BLaER1 treated with 17β-estradiol and CSF1 and Interleukin-3, amounts not matched to agents 10 nM and 100 nM (cell line): ENCODE measurements at regions not wholly inside any gene's neighbourhood (a gene's known extent, or its start where the extent isn't known, plus 50 kb on each side); places are given as distances from the start of the nearest gene placed in this dataset.
A peak's percentile ranks its signal among the peaks of the same experiment; 100 is the strongest.
"Not testable (repeated sequence)": the region's sequence is repeated elsewhere in the genome, so short reads cannot be mapped to it uniquely, and the experiment has no call there.

Experiments used
- H3K27ac ChIP-seq, 11 experiments: shearing (Covaris generic); formaldehyde crosslinking; 2 replicates each; pipeline ENCODE4 v1.8.1; 2022
- H3K27me3 ChIP-seq, 11 experiments: shearing (Covaris generic); formaldehyde crosslinking; 2 replicates each; pipeline ENCODE4 v1.8.1; 2022
- H3K36me3 ChIP-seq, 11 experiments: shearing (Covaris generic); formaldehyde crosslinking; 2 replicates each; pipeline ENCODE4 v1.8.1; 2022
- H3K4me1 ChIP-seq, 10 experiments: shearing (Covaris generic); formaldehyde crosslinking; 2 replicates each; pipeline ENCODE4 v1.8.1; 2022
- H3K4me2 ChIP-seq, 11 experiments: shearing (Covaris generic); formaldehyde crosslinking; 2 replicates each; pipeline ENCODE4 v1.8.1; 2022
- H3K4me3 ChIP-seq, 10 experiments: shearing (Covaris generic); formaldehyde crosslinking; 2 replicates each; pipeline ENCODE4 v1.8.1; 2022
- H3K9ac ChIP-seq, 11 experiments: shearing (Covaris generic); formaldehyde crosslinking; 2 replicates each; pipeline ENCODE4 v1.8.1; 2022
- H3K9me3 ChIP-seq, 11 experiments: shearing (Covaris generic); formaldehyde crosslinking; replicated peaks in 1 of 11; 2 replicates each; pipeline ENCODE4 v1.8.1; 2022
- H4K20me1 ChIP-seq, 11 experiments: shearing (Covaris generic); formaldehyde crosslinking; 2 replicates each; pipeline ENCODE4 v1.8.1; 2022
- Cebpa-rat ChIP-seq, 11 experiments: shearing (Covaris generic); IDR thresholded peaks; 2 replicates each; pipeline ENCODE4 v1.8.1; 2022

DNA sequence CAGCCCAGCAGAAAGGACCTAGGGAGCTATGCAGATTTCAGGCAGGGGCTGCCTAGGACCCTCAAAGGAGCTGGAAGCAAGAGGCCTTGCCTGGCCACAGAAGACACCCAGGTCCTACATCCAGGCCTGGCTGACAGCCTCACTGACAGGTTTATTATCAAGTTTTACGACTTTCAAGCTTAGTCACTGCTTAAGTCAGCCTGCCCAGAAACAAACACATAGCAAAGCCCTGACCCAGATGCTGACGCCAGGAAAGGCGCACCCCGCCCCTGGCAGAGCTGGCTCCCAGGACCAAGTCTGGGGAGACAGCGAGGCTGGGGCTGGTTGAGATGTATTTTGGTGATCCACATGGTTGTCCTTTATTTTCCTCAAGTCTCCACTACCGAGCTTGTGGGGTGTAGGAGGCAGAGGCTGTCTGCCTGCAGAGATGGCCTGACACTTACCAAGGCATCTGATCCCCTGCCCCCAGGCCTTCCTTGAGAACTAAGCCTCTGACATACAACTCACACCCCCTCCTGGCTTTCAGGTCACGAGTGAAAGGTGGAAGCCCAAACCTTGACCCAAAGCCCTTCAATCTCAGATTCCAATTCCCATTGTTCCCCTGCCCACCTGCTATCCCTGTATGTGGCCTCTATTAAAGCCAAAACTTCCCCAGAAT is 80.7 kb upstream of the EMX2 start:
- Histone ChIP-seq H3K27me3 (no peaks in the 10 kb centered on the region), H3K4me2 (no peak overlapping the region), H3K27ac (no peak overlapping the region)

DNA sequence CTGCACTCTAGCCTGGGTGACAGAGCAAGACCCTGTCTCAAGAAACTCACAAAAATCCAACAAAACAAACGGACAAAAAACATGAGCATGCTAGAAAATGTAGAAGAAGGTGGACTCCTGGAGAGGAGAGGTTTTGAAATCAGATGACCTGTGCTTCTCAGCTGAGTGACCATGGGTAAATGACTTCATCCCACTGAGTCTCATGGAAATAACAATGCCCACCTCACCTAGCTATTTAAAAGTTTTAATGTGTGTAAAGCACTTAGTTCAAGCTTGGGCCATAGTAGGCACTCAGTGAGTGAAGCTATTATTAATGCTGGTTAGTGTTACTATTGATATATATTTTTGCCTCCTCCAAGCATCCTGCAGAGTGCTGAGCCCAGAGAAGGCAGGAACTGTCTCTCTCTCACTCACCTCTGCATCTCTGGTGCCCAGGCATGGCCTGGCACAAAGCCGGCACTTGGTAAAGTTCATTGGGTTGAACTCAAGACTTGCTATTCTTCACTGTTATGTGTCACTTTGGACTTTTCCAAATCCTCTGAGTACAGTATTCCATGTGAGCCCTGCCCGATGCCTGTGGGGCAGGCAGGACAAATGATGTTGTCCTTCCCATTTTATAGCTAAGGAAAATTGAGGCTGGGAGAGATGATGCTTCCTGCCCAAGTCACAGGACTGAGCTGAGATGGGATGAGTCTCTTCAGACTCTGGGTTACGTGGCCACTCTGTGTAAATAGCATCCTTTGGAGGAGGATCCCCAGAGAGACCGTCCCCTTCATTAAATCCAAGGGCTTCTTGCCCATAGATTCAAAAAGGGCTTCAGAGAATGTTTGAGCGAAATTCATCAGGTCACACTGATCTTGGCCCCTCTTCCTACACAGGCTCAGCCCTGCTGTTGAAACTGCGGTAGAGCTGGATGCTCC is 81.4 kb upstream of the EMX2 start:
- H3K9me3 ChIP-seq: peaks cover 0 to 12% (median 6%) of the 10 kb centered on the region in 11 experiments; a peak in 17 of 22 replicates
- H3K27me3 ChIP-seq: no peaks in the 10 kb centered on the region
- no peaks in the 10 kb centered on the region for H4K20me1 ChIP-seq
- no peak for TF ChIP-seq Cebpa-rat (IDR thresholded peaks at IDR 0.05)
- H3K4me1 ChIP-seq: peaks cover 0 to 28% (median 22%) of the 10 kb centered on the region in 10 experiments; a peak in 15 of 20 replicates
- H3K36me3 ChIP-seq: no peaks in the 10 kb centered on the region
- H3K27ac ChIP-seq: no peak overlapping the region
- H3K4me2 ChIP-seq: no peak overlapping the region
- no peak overlapping the region for H3K9ac ChIP-seq
- no peak overlapping the region for H3K4me3 ChIP-seq

More for the DNA sequence above, 80.7 kb upstream of the EMX2 start:
- TF ChIP-seq Cebpa-rat (IDR thresholded peaks at IDR 0.05): no peak
- Histone ChIP-seq H3K9me3 (peaks cover 0 to 12% (median 6%) of the 10 kb centered on the region in 11 experiments; a peak in 17 of 22 replicates), H4K20me1 (no peaks in the 10 kb centered on the region), H3K9ac (no peak overlapping the region), H3K4me3 (no peak overlapping the region), H3K36me3 (no peaks in the 10 kb centered on the region), H3K4me1 (peaks cover 0 to 20% (median 14%) of the 10 kb centered on the region in 10 experiments; a peak in 15 of 20 replicates)

DNA sequence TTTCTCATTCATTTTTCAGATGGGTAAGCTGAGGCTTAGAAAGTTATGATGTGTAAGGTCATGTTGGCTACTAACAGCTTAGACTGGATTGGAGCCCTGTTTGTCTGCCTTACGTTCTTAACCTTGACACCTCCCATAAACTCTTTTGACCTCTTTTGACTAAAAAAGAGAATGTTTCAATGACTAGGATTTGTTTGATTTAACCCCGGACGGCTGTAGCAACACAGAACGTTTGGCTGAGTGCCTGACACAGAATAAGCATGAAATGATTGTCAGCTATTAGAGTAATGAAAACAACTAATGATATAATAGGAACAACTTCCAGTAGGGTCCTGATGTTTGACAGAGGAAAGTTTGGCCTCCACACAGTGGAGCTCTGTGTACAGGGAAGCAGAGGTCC is 83.3 kb upstream of the PDZD8 start:
- peaks cover 0 to 53% (median 45%) of the 10 kb centered on the region in 10 experiments; a peak in 16 of 20 replicates for H3K4me1 ChIP-seq
- H3K9ac ChIP-seq: no peak overlapping the region
- H3K36me3 ChIP-seq: no peaks in the 10 kb centered on the region
- peaks cover 4 to 16% (median 9%) of the 10 kb centered on the region in 11 experiments for H3K9me3 ChIP-seq
- H3K27me3 ChIP-seq: no peaks in the 10 kb centered on the region
- peak overlapping the region in 3 of 11 experiments; percentile 89 to 99 (median 93); a peak in 3 of 22 replicates for H3K4me2 ChIP-seq
- H3K4me3 ChIP-seq: no peak overlapping the region
- no peak overlapping the region for H3K27ac ChIP-seq
- H4K20me1 ChIP-seq: no peaks in the 10 kb centered on the region
- TF ChIP-seq Cebpa-rat (IDR thresholded peaks at IDR 0.05): no peak

DNA sequence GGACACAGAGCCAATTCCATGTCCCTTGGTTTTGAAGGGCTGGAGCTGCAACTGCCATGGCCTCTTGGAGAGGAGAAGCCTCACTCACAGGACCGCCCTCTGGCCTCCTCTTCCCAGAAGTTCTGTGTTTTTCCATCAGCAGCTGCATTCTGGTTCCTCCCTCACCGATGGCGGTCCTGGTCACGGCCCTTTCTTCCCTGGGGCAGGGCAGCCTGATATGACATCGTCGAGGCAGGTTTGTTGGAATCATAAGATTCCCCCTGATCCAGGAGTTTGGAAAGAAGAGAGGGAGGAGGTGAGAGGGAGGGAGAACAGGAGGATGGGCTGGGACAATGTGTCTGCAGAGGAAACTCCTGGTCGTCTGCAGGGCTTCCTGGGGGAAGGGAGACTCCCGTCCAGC is 82.7 kb upstream of the PDZD8 start:
- H3K27ac ChIP-seq: no peak overlapping the region; a peak in 1 of 22 replicates
- H3K27me3 ChIP-seq: no peaks in the 10 kb centered on the region
- H3K4me1 ChIP-seq: peaks cover 0 to 54% (median 45%) of the 10 kb centered on the region in 10 experiments; a peak in 16 of 20 replicates
- H4K20me1 ChIP-seq: no peaks in the 10 kb centered on the region
- H3K9ac ChIP-seq: no peak overlapping the region
- H3K4me3 ChIP-seq: no peak overlapping the region
- H3K36me3 ChIP-seq: no peaks in the 10 kb centered on the region
- peak overlapping the region in 8 of 11 experiments; percentile 46 to 99 (median 78); a peak in 15 of 22 replicates for H3K4me2 ChIP-seq
- TF ChIP-seq Cebpa-rat (IDR thresholded peaks at IDR 0.05): no peak
- H3K9me3 ChIP-seq: peaks cover 9 to 16% (median 10%) of the 10 kb centered on the region in 11 experiments

DNA sequence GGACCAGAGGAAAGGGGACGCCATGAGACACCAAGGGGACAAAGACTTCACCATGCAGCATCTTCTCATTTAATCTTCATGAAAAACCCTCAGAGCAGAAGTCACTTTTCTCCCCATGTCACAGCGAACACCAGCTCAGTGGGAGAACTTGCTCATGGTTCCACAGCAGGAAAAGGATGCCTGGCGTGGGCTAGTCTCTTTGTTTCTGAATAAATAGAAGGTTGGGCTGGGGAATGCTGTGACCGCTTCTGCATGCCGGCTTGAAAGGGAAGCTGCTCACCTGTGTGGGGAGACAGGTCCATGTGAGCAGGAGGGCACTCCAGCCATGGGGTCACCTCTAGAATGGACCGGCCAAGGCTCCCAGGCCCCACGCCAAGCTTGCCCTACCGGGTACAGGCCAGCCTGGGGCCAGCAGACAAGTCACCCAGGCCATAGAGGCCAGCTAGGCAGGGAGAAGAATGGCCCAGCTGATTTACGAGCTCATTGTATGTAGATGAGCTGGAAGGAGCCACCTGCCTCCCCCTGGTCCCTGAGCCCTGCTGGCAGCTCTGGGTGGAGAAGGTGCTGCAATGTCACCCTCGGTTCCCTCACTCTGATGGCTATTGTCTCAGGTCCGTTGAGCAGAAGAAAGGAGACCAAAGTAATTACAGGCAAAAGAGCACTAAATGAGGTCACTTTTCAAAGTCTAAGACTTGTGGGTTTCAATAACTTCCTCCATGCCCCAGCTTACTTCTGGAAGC is 82.0 kb upstream of the PDZD8 start:
- Histone ChIP-seq H3K27ac (peak overlapping the region in 6 of 11 experiments; percentile 1 to 73 (median 50); a peak in 9 of 22 replicates), H3K4me2 (peak overlapping the region in 8 of 11 experiments; percentile 46 to 99 (median 78); a peak in 17 of 22 replicates), H3K4me1 (peaks cover 0 to 54% (median 45%) of the 10 kb centered on the region in 10 experiments; a peak in 16 of 20 replicates), H3K9ac (peak overlapping the region in 2 of 11 experiments; percentile 37 to 42; a peak in 1 of 22 replicates), H3K27me3 (no peaks in the 10 kb centered on the region), H3K9me3 (peaks cover 13 to 21% (median 14%) of the 10 kb centered on the region in 11 experiments; a peak in 21 of 22 replicates), H3K4me3 (peak overlapping the region in 2 of 10 experiments; percentile 32 to 43; a peak in 3 of 20 replicates), H4K20me1 (no peaks in the 10 kb centered on the region), H3K36me3 (no peaks in the 10 kb centered on the region)
- no peak for TF ChIP-seq Cebpa-rat (IDR thresholded peaks at IDR 0.05)

DNA sequence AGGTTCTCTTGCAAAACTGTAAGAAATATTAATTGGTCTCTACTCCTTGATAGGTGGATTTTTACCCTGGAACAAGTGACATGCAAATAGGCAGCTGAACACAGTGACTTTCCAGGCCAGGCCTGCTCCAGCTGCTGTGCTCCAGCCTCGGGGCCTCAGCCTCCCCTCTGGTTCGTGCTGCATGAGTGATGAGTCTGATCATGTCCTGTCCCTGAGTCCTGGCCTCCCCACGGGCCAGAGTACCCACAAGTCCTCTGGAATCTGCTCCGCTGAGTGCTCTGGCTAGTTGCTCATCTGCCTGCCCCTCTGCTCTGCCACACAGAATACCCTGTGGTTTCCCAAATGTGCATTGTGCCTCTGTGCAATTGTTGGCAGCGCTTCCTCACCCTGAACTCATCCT is 80.1 kb upstream of the PDZD8 start:
- H3K4me2 ChIP-seq: peak overlapping the region in 8 of 11 experiments; percentile 46 to 99 (median 77); a peak in 15 of 22 replicates
- no peaks in the 10 kb centered on the region for H3K36me3 ChIP-seq
- peak overlapping the region in 5 of 11 experiments; percentile 28 to 73 (median 64); a peak in 8 of 22 replicates for H3K27ac ChIP-seq
- H3K4me1 ChIP-seq: peaks cover 0 to 54% (median 45%) of the 10 kb centered on the region in 10 experiments; a peak in 16 of 20 replicates
- H4K20me1 ChIP-seq: no peaks in the 10 kb centered on the region
- peaks cover 13 to 22% (median 14%) of the 10 kb centered on the region in 11 experiments; a peak in 21 of 22 replicates for H3K9me3 ChIP-seq
- H3K27me3 ChIP-seq: no peaks in the 10 kb centered on the region
- TF ChIP-seq Cebpa-rat (IDR thresholded peaks at IDR 0.05): no peak
- H3K4me3 ChIP-seq: no peak overlapping the region
- peak overlapping the region in 1 of 11 experiments; percentile 2; a peak in 2 of 22 replicates for H3K9ac ChIP-seq

DNA sequence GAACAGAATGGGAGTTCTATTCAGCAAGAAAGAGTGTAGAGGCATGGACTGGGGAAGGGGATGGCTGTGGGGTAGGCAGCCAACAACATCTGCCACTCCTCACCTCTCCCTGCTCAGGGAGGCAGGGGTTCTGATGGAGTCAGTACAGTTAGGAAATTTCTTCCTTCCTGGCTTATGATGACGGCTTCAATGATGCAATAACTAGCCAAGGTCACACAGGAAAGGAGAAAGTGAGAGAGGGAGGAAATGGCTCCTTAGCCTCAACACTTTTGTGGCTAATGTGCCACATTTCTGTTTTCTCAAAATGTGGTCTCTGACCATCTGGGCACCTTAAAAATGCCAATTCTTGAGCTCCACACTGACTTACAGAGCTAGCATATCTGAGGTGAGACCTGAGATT is 79.3 kb upstream of the PDZD8 start:
- Histone ChIP-seq H4K20me1 (no peaks in the 10 kb centered on the region), H3K27me3 (no peaks in the 10 kb centered on the region), H3K27ac (peak overlapping the region in 7 of 11 experiments; percentile 15 to 73 (median 46); a peak in 12 of 22 replicates), H3K4me2 (peak overlapping the region in 10 of 11 experiments; percentile 37 to 99 (median 72); a peak in 19 of 22 replicates), H3K4me1 (peaks cover 0 to 50% (median 45%) of the 10 kb centered on the region in 10 experiments; a peak in 16 of 20 replicates), H3K9ac (peak overlapping the region in 2 of 11 experiments; percentile 5 to 48; a peak in 2 of 22 replicates), H3K9me3 (peaks cover 13 to 22% (median 14%) of the 10 kb centered on the region in 11 experiments; a peak in 21 of 22 replicates), H3K36me3 (no peaks in the 10 kb centered on the region), H3K4me3 (peak overlapping the region in 1 of 10 experiments; percentile 49; a peak in 2 of 20 replicates)
- TF ChIP-seq Cebpa-rat (IDR thresholded peaks at IDR 0.05): peak in 7 of 11 experiments; percentile 42 to 71 (median 67); a peak in 9 of 22 replicates

DNA sequence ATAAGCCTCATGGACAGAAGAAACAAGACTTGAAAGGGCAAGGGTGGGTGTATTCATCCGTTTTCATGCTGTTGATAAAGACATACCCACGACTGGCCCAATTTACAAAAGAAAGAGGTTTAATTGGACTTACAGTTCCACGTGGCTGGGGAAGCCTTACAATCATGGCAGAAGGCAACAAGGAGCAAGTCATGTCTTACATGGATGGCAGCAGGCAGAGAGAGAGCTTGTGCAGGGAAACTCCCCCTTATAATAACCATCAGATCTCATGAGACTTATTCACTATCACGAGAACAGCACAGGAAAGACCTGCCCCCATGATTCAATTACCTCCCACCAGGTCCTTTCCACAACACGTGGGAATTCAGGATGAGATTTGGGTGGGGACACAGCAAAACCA is 78.2 kb upstream of the PDZD8 start:
- Histone ChIP-seq H3K9me3 (peaks cover 13 to 22% (median 14%) of the 10 kb centered on the region in 11 experiments; a peak in 21 of 22 replicates), H3K27ac (peak overlapping the region in 3 of 11 experiments; percentile 42 to 73 (median 70); a peak in 2 of 22 replicates), H3K4me2 (peak overlapping the region in 2 of 11 experiments; percentile 93 to 99; a peak in 2 of 22 replicates), H3K4me1 (peaks cover 0 to 50% (median 45%) of the 10 kb centered on the region in 10 experiments; a peak in 16 of 20 replicates)
- not testable (repeated sequence) for H3K4me3 ChIP-seq, H3K27me3 ChIP-seq, H3K9ac ChIP-seq, H4K20me1 ChIP-seq, H3K36me3 ChIP-seq
